HG03521 (cell line): ENCODE measurements at regions not wholly inside any gene's neighbourhood (a gene's known extent, or its start where the extent isn't known, plus 50 kb on each side); places are given as distances from the start of the nearest gene placed in this dataset.

ENCODE experiments used
- ATAC-seq: cut with Tn5 transposase; IDR thresholded peaks from one replicate; pipeline ENCODE4 v1.9.1; 2021; ENCODE audit warnings: mild to moderate bottlenecking, moderate library complexity; ENCODE audit not compliant: unreplicated experiment

- no peak for ATAC-seq
Observed at GRCh38 chr4:16377887-16378286, 151.6 kb upstream of the TAPT1 start.

GRCh38 chr4:16365036-16365569 is 138.8 kb upstream of the TAPT1 start:
- no peak for ATAC-seq

GRCh38 chr4:16360694-16361262 is 134.5 kb upstream of the TAPT1 start:
- ATAC-seq, result no peak

- no peak for ATAC-seq
Observed at GRCh38 chr4:16353165-16353564, 126.9 kb upstream of the TAPT1 start.

GRCh38 chr4:16351161-16351560 is 124.9 kb upstream of the TAPT1 start:
- ATAC-seq, result no peak

GRCh38 chr4:16344853-16345252 is 118.6 kb upstream of the TAPT1 start:
- no peak for ATAC-seq

GRCh38 chr4:16337936-16338335 is 111.7 kb upstream of the TAPT1 start:
- no peak for ATAC-seq

GRCh38 chr4:16334601-16335000 is 108.3 kb upstream of the TAPT1 start:
- no peak for ATAC-seq

GRCh38 chr4:16329797-16330134 is 103.5 kb upstream of the TAPT1 start:
- no peak for ATAC-seq

- ATAC-seq, result no peak
Observed at GRCh38 chr4:16329125-16329796, 103.0 kb upstream of the TAPT1 start.

GRCh38 chr4:16322183-16322582 is 95.9 kb upstream of the TAPT1 start:
- ATAC-seq, result no peak

GRCh38 chr4:16315456-16315855 is 89.2 kb upstream of the TAPT1 start:
- ATAC-seq, result no peak

GRCh38 chr4:16310606-16311005 is 84.3 kb upstream of the TAPT1 start:
- no peak for ATAC-seq

- ATAC-seq, result no peak
Observed at GRCh38 chr4:16302648-16303047, 76.4 kb upstream of the TAPT1 start.

- no peak for ATAC-seq
Observed at GRCh38 chr4:16297003-16297402, 70.7 kb upstream of the TAPT1 start.

- no peak for ATAC-seq
Observed at GRCh38 chr4:16294455-16294854, 68.2 kb upstream of the TAPT1 start.

GRCh38 chr4:16293210-16293838 is 67.1 kb upstream of the TAPT1 start:
- no peak for ATAC-seq

- no peak for ATAC-seq
Observed at GRCh38 chr4:16292585-16292984, 66.3 kb upstream of the TAPT1 start.

- ATAC-seq, result no peak
Observed at GRCh38 chr4:16290681-16291420, 64.6 kb upstream of the TAPT1 start.

GRCh38 chr4:16289897-16290554 is 63.8 kb upstream of the TAPT1 start:
- ATAC-seq, result no peak

GRCh38 chr4:16284050-16284449 is 57.8 kb upstream of the TAPT1 start:
- no peak for ATAC-seq
